Kidney epithelial cell (primary cell): ENCODE measurements at regions not wholly inside any gene's neighbourhood (a gene's known extent, or its start where the extent isn't known, plus 50 kb on each side); places are given as distances from the start of the nearest gene placed in this dataset.

ENCODE experiments used
- DNase-seq: peaks from one replicate; pipeline ENCODE4 v3.0.0-alpha.2; 2010; ENCODE audit warnings: low read depth
- H3K27me3 ChIP-seq: 2 replicates; pipeline ENCODE4 v1.6.0; 2011; ENCODE audit warnings: low read length; ENCODE audit not compliant: control insufficient read depth, insufficient read depth
- H3K36me3 ChIP-seq: 2 replicates; pipeline ENCODE4 v1.5.1; 2011; ENCODE audit warnings: low read length; ENCODE audit not compliant: control insufficient read depth, insufficient read depth
- H3K4me3 ChIP-seq: 2 replicates; pipeline ENCODE4 v1.5.1; 2011; ENCODE audit warnings: low read depth, mild to moderate bottlenecking, control low read depth, low read length
- TF ChIP-seq, protein P1 (sequence below): IDR thresholded peaks from 2 replicates; pipeline ENCODE4 v1.5.1; 2011; ENCODE audit warnings: mild to moderate bottlenecking, moderate library complexity, low read length, control low read depth, inconsistent platforms; ENCODE audit not compliant: insufficient read depth, poor library complexity, severe bottlenecking

DNA sequence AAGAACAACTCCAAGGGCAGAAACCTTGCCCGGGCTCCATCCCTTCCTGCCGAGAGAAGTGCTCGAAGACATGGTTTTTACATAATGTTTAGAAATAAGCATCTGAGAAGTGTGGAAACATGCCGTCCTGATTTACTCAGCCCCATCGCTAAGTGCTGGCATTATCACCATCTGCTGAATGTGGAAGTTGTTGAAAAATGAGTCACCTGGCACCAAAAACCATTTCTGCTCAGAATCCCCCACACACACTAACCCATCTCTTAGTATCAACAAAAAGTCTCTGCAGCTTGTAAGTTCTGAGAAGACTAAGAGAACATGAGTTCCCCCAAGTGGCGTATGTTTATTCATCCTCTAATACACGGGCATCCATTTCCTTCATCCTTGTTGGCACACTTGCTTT lies 51.0 kb upstream of the ARL8B start:
- H3K27me3 ChIP-seq: peaks cover 3% of the 10 kb centered on the region
- H3K36me3 ChIP-seq: no peaks in the 10 kb centered on the region
- DNase-seq: no peak
- TF ChIP-seq, protein P1, sequence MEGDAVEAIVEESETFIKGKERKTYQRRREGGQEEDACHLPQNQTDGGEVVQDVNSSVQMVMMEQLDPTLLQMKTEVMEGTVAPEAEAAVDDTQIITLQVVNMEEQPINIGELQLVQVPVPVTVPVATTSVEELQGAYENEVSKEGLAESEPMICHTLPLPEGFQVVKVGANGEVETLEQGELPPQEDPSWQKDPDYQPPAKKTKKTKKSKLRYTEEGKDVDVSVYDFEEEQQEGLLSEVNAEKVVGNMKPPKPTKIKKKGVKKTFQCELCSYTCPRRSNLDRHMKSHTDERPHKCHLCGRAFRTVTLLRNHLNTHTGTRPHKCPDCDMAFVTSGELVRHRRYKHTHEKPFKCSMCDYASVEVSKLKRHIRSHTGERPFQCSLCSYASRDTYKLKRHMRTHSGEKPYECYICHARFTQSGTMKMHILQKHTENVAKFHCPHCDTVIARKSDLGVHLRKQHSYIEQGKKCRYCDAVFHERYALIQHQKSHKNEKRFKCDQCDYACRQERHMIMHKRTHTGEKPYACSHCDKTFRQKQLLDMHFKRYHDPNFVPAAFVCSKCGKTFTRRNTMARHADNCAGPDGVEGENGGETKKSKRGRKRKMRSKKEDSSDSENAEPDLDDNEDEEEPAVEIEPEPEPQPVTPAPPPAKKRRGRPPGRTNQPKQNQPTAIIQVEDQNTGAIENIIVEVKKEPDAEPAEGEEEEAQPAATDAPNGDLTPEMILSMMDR: no peak
- H3K4me3 ChIP-seq: no peak overlapping the region

DNA sequence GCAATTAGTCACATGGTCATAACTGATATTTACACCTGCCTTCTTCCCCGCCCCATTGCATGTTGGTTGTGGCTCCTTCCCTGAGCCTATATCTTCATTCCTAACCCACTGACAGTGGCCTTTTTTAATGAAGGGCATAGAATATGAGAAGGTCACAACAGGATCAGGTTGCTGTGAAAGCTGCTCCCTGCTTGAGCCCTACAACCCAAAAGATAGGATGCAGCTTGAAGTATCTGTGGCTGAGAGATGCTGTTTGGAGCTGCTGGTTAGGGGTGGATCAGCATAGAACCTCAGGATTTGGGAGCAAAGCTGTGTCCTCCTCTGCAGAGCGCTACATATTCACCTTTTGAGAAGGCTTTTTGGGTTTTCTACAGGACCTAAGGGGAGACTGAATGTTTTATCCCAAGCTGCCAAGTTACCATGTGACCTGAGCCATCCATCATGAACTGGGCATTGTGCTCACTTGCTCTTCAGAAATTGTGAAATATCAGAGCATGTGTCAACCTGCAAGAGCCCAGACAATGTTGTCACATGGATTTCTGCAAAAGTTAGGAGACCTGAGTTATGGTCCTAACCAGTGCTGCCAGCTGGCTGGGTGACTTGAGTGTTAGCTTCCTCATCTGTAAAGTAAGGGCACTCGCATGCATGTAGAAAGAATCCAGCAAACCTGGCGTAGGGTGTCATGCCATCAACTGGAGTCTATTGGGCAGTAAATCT lies 49.8 kb upstream of the ARL8B start:
- peaks cover 3% of the 10 kb centered on the region for H3K27me3 ChIP-seq
- TF ChIP-seq, protein P1: no peak
- no peak for DNase-seq
- H3K36me3 ChIP-seq: no peaks in the 10 kb centered on the region
- no peak overlapping the region for H3K4me3 ChIP-seq
